B cell (primary cell): ENCODE measurements at regions not wholly inside any gene's neighbourhood (a gene's known extent, or its start where the extent isn't known, plus 50 kb on each side); places are given as distances from the start of the nearest gene placed in this dataset.

ENCODE experiments used
- ATAC-seq: fragments of 200-7000 bp; cut with Tn5 transposase; one replicate; pipeline ENCODE4 v1.10.0; 2021; ENCODE audit warnings: low read depth, mild to moderate bottlenecking, moderate number of reproducible peaks, moderate library complexity
- CTCF ChIA-PET: fragments of 350-600 bp; sonication (Branson Sonifier 250); formaldehyde crosslinking; loops from one replicate; lab custom pipeline; 2021; ENCODE audit warnings: antibody characterized with exemption, inconsistent platforms; lab: Charles Lee
- POLR2A ChIA-PET: fragments of 350-600 bp; sonication (Branson Sonifier 250); formaldehyde crosslinking; loops from one replicate; lab custom pipeline; 2021; ENCODE audit warnings: antibody characterized with exemption; lab: Charles Lee
- DNase-seq: peaks from one replicate; pipeline ENCODE4 v3.0.0; 2013
- H2AFZ ChIP-seq: 2 replicates; pipeline ENCODE4 v1.6.1; 2012; ENCODE audit warnings: mild to moderate bottlenecking, low read depth, low read length; ENCODE audit not compliant: insufficient read depth, poor library complexity, severe bottlenecking
- H3K27ac ChIP-seq, 2 donors: 1 replicate in 1 of 2; 2 replicates in 1 of 2; pipeline ENCODE4 v1.5.1; 2012 to 2013; ENCODE audit warnings: low read length in 2 of 2, mild to moderate bottlenecking in 2 of 2, moderate library complexity in 1 of 2
- H3K27me3 ChIP-seq, 4 experiments: fragments of 200-600 bp in 1 of 4; sonication (generic) in 1 of 4; replicated peaks in 1 of 4; 1 replicate in 2 of 4; 2 replicates in 2 of 4; pipeline versions ENCODE4 v1.6.1 to v1.7.0; 2013 to 2016; ENCODE audit warnings: low read length in 3 of 4, mild to moderate bottlenecking in 2 of 4, mixed read lengths in 1 of 4, moderate library complexity in 1 of 4; ENCODE audit not compliant: insufficient read depth in 4 of 4, control insufficient read depth in 3 of 4; ENCODE audit errors: control extremely low read depth in 1 of 4
- H3K36me3 ChIP-seq, 2 experiments: replicated peaks in 1 of 2; 1 replicate in 1 of 2; 2 replicates in 1 of 2; pipeline versions ENCODE4 v1.6.1 to v1.7.1; 2013; ENCODE audit warnings: low read length in 1 of 2; ENCODE audit not compliant: insufficient read depth in 2 of 2, control insufficient read depth in 1 of 2; ENCODE audit errors: control extremely low read depth in 1 of 2, extremely low read depth in 1 of 2
- H3K4me1 ChIP-seq, 2 donors: fragments of 200-600 bp in 1 of 2; sonication (generic) in 1 of 2; 1 replicate in 1 of 2; 2 replicates in 1 of 2; pipeline versions ENCODE4 v1.5.1 to v1.6.1; 2013 to 2017; ENCODE audit warnings: low read length in 2 of 2; ENCODE audit not compliant: control insufficient read depth in 2 of 2, insufficient read depth in 2 of 2
- H3K4me2 ChIP-seq: replicated peaks from 2 replicates; pipeline ENCODE3; 2012; ENCODE audit warnings: mild to moderate bottlenecking, low read depth, low read length; ENCODE audit not compliant: poor library complexity, severe bottlenecking
- H3K4me3 ChIP-seq, 5 experiments: fragments of 200-600 bp in 1 of 5; sonication (generic) in 1 of 5; 1 replicate in 3 of 5; 2 replicates in 2 of 5; pipeline versions ENCODE4 v1.5.1 to v1.7.0; 2011 to 2016; ENCODE audit warnings: low read length in 4 of 5, mild to moderate bottlenecking in 4 of 5, low read depth in 2 of 5, control low read depth in 1 of 5, moderate library complexity in 1 of 5; ENCODE audit not compliant: insufficient read depth in 1 of 5; ENCODE audit errors: control extremely low read depth in 1 of 5, extremely low read depth in 1 of 5
- H3K79me2 ChIP-seq: fragments of 200-600 bp; sonication (generic); one replicate; pipeline ENCODE4 v1.6.0; 2016; ENCODE audit warnings: low read length; ENCODE audit not compliant: control insufficient read depth, insufficient read depth
- H3K9ac ChIP-seq: fragments of 200-600 bp; sonication (generic); 2 replicates; pipeline ENCODE4 v1.6.1; 2017; ENCODE audit warnings: mild to moderate bottlenecking, low read length, moderate library complexity
- H3K9me3 ChIP-seq, 3 donors: one replicate each; pipeline versions ENCODE4 v1.6.1 to v1.7.1; 2013; ENCODE audit warnings: low read length in 2 of 3; ENCODE audit not compliant: control insufficient read depth in 2 of 3, insufficient read depth in 1 of 3; ENCODE audit errors: control extremely low read depth in 1 of 3
- H4K20me1 ChIP-seq: 2 replicates; pipeline ENCODE4 v1.6.0; 2012; ENCODE audit warnings: mild to moderate bottlenecking, low read length; ENCODE audit not compliant: insufficient read depth, control insufficient read depth, poor library complexity, severe bottlenecking
- H3K27ac Mint-ChIP-seq: one replicate; pipeline ENCODE4 v1.8.0; 2021; ENCODE audit warnings: mixed read lengths
- H3K27me3 Mint-ChIP-seq: one replicate; pipeline ENCODE4 v1.8.0; 2021; ENCODE audit warnings: mixed read lengths
- H3K4me1 Mint-ChIP-seq: one replicate; pipeline ENCODE4 v1.8.0; 2021; ENCODE audit warnings: mixed read lengths
- H3K4me3 Mint-ChIP-seq: one replicate; pipeline ENCODE4 v1.8.0; 2021; ENCODE audit warnings: mixed read lengths
- H3K9me3 Mint-ChIP-seq: one replicate; pipeline ENCODE4 v1.8.0; 2022; ENCODE audit warnings: mixed read lengths; ENCODE audit not compliant: insufficient read depth
- EZH2 ChIP-seq: IDR thresholded peaks from 2 replicates; pipeline ENCODE4 v1.6.1; 2012; ENCODE audit warnings: borderline replicate concordance, low read depth, mild to moderate bottlenecking, moderate library complexity, low read length; ENCODE audit not compliant: insufficient read depth, poor library complexity, severe bottlenecking
- WGBS: methylation state at CpG from one replicate; pipeline ENCODE4 v1.1.5; 2013; ENCODE audit warnings: missing lambda C conversion rate; ENCODE audit not compliant: insufficient coverage; 5-methylcytosine and 5-hydroxymethylcytosine counted together
- intact Hi-C: fragments of 100-400 bp; cut with micrococcal nuclease; formaldehyde crosslinking; loops from one replicate; pipeline ENCODE4 v1.10.0; 2022
- TF ChIP-seq, protein P1 (sequence below): fragments of 200-600 bp; IDR thresholded peaks from one replicate; pipeline ENCODE4 v1.8.0; 2022; ENCODE audit warnings: antibody characterized with exemption, mild to moderate bottlenecking

DNA sequence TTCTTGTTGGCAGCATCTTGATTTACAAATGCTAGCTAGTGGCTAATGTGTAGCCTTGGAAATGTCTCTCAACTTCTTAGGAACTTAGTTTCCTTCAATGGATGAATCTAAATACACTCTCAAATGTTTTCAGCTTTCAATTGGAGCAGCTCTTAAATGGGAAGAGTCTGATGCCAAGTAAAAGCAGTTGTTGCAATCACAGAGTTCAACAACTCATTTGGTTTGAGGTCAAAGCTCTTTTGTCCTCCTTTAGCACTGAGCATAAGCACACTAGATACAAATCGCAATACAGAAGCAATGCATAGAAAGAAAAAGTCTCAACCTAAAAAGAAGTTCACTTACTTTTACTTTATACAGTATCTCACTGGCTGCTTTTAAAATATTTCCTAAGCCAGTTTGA, 986.1 kb upstream of the FLRT2 start:
- TF ChIP-seq, protein P1, sequence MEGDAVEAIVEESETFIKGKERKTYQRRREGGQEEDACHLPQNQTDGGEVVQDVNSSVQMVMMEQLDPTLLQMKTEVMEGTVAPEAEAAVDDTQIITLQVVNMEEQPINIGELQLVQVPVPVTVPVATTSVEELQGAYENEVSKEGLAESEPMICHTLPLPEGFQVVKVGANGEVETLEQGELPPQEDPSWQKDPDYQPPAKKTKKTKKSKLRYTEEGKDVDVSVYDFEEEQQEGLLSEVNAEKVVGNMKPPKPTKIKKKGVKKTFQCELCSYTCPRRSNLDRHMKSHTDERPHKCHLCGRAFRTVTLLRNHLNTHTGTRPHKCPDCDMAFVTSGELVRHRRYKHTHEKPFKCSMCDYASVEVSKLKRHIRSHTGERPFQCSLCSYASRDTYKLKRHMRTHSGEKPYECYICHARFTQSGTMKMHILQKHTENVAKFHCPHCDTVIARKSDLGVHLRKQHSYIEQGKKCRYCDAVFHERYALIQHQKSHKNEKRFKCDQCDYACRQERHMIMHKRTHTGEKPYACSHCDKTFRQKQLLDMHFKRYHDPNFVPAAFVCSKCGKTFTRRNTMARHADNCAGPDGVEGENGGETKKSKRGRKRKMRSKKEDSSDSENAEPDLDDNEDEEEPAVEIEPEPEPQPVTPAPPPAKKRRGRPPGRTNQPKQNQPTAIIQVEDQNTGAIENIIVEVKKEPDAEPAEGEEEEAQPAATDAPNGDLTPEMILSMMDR: no peak
- no peak for TF ChIP-seq EZH2
- Histone ChIP-seq H3K9me3 (peaks cover 0 to 2% (median 0%) of the 10 kb centered on the region in 3 donors), H4K20me1 (no peaks in the 10 kb centered on the region), H3K36me3 (no peaks in the 10 kb centered on the region), H3K4me1 (no peaks in the 10 kb centered on the region), H3K4me3 (no peak overlapping the region), H3K27me3 (no peaks in the 10 kb centered on the region), H3K4me2 (no peak overlapping the region), H3K27ac (no peak overlapping the region), H2AFZ (no peak overlapping the region), H3K79me2 (no peaks in the 10 kb centered on the region), H3K9ac (no peak overlapping the region)
- intact Hi-C loops: no loop called here
- Mint-ChIP-seq H3K4me1 (no peaks in the 10 kb centered on the region), H3K9me3 (peaks cover 3% of the 10 kb centered on the region), H3K27me3 (no peaks in the 10 kb centered on the region), H3K27ac (no peak overlapping the region), H3K4me3 (no peak overlapping the region)
- POLR2A ChIA-PET: no interaction called here
- no peak for DNase-seq
- no CpG with 5 or more reads among the region's 1 CpG for WGBS
- ATAC-seq: no peak
- CTCF ChIA-PET: no interaction called here

DNA sequence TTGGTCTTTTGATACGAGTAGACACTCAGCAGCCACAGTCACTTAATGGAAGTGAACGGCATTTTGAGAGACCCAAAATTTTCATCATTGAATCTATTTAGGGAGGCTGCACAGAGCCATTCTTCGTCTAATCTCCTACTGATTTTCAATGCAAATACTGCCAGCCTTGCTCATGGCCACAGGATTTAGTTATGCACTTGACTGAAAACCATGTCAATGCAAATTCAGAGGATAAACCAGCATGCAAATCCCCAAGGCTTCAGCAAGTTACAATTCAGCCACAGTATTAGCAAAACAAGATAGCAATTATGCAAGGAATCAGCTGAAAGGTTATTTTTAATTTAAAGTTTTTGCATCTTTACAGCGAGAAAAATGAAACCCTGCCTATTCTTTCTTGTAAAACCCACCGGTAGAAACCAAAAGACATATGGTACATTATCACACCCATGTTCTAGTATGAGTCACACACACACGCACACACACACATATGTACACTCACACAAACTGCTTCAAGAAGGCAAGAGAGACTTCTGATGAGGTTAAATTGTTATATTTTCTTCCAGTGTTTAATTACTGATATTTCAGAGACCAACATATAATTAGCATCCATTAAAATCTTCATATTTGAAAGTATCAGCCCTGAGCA, 985.3 kb upstream of the FLRT2 start:
- H3K4me1 Mint-ChIP-seq: no peaks in the 10 kb centered on the region
- WGBS: 70% methylated on average over 3 of the region's 6 CpGs
- TF ChIP-seq EZH2: no peak
- TF ChIP-seq, protein P1: no peak

More for the DNA sequence above, 985.3 kb upstream of the FLRT2 start:
- Mint-ChIP-seq H3K27ac (no peak overlapping the region), H3K9me3 (peaks cover 3% of the 10 kb centered on the region), H3K27me3 (no peaks in the 10 kb centered on the region), H3K4me3 (no peak overlapping the region)
- no peaks in the 10 kb centered on the region for H4K20me1 ChIP-seq
- H3K4me1 ChIP-seq: no peaks in the 10 kb centered on the region
- no peaks in the 10 kb centered on the region for H3K36me3 ChIP-seq
- H3K9ac ChIP-seq: no peak overlapping the region
- no peak for ATAC-seq
- ChIA-PET CTCF (no interaction called here), POLR2A (no interaction called here)
- no peak for DNase-seq
- H3K27ac ChIP-seq: no peak overlapping the region
- no peak overlapping the region for H2AFZ ChIP-seq
- H3K9me3 ChIP-seq: peaks cover 0 to 2% (median 0%) of the 10 kb centered on the region in 3 donors
- H3K27me3 ChIP-seq: no peaks in the 10 kb centered on the region
- no peak overlapping the region for H3K4me2 ChIP-seq
- intact Hi-C loops: no loop called here
- no peak overlapping the region for H3K4me3 ChIP-seq
- H3K79me2 ChIP-seq: no peaks in the 10 kb centered on the region
